ENCODE measurements at regions not wholly inside any gene's neighbourhood (a gene's known extent, or its start where the extent isn't known, plus 50 kb on each side); places are given as distances from the start of the nearest gene placed in this dataset.

GRCh38 chr5:3518051-3518450 is 77.6 kb upstream of the IRX1 start:
- Histone ChIP-seq H3K36me3 (ENCODE audit: control insufficient read depth in 2 of 3, insufficient read depth in 3 of 3, low read length in 3 of 3) (no peaks in the 10 kb centered on the region), H3K27me3 (ENCODE audit: control insufficient read depth, insufficient read depth, low read length) (no peaks in the 10 kb centered on the region), H3K27ac (ENCODE audit: low read depth in 2 of 2, low read length in 2 of 2) (no peak overlapping the region), H3K4me1 (ENCODE audit: control insufficient read depth in 2 of 3, insufficient read depth in 2 of 3, low read depth in 1 of 3, low read length in 3 of 3) (no peaks in the 10 kb centered on the region), H3K9ac (ENCODE audit: low read length in 3 of 3) (no peak overlapping the region), H3K9me3 (ENCODE audit: control insufficient read depth in 2 of 3, insufficient read depth in 1 of 3, low read length in 3 of 3) (no peaks in the 10 kb centered on the region), H3K4me3 (ENCODE audit: low read length in 3 of 3) (no peak overlapping the region)
- no peak for TF ChIP-seq CTCF (IDR thresholded peaks at IDR 0.05; ENCODE audit: borderline replicate concordance, extremely low read depth, insufficient read depth)
- FAIRE-seq (no peak), DNase-seq (no peak)
- intact Hi-C loops (cut with DNase I), result no loop called here

GRCh38 chr5:3517348-3517747 is 78.3 kb upstream of the IRX1 start:
- DNase-seq (peak in 3 of 5 donors; percentile 37 to 63 (median 53)), FAIRE-seq (no peak)
- Histone ChIP-seq H3K36me3 (ENCODE audit: control insufficient read depth in 2 of 3, insufficient read depth in 3 of 3, low read length in 3 of 3) (no peaks in the 10 kb centered on the region), H3K27ac (ENCODE audit: low read depth in 2 of 2, low read length in 2 of 2) (no peak overlapping the region), H3K9me3 (ENCODE audit: control insufficient read depth in 2 of 3, insufficient read depth in 1 of 3, low read length in 3 of 3) (no peaks in the 10 kb centered on the region), H3K4me1 (ENCODE audit: control insufficient read depth in 2 of 3, insufficient read depth in 2 of 3, low read depth in 1 of 3, low read length in 3 of 3) (no peaks in the 10 kb centered on the region), H3K27me3 (ENCODE audit: control insufficient read depth, insufficient read depth, low read length) (no peaks in the 10 kb centered on the region), H3K4me3 (ENCODE audit: low read length in 3 of 3) (no peak overlapping the region), H3K9ac (ENCODE audit: low read length in 3 of 3) (no peak overlapping the region)
- intact Hi-C loops (cut with DNase I), result no loop called here
- no peak for TF ChIP-seq CTCF (IDR thresholded peaks at IDR 0.05; ENCODE audit: borderline replicate concordance, extremely low read depth, insufficient read depth)

GRCh38 chr5:3512361-3513095 is 83.1 kb upstream of the IRX1 start:
- Histone ChIP-seq H3K4me1 (ENCODE audit: control insufficient read depth in 2 of 3, insufficient read depth in 2 of 3, low read depth in 1 of 3, low read length in 3 of 3) (no peaks in the 10 kb centered on the region), H3K4me3 (ENCODE audit: low read length in 3 of 3) (no peak overlapping the region), H3K9me3 (ENCODE audit: control insufficient read depth in 2 of 3, insufficient read depth in 1 of 3, low read length in 3 of 3) (peaks cover 0 to 12% (median 0%) of the 10 kb centered on the region in 3 donors), H3K36me3 (ENCODE audit: control insufficient read depth in 2 of 3, insufficient read depth in 3 of 3, low read length in 3 of 3) (no peaks in the 10 kb centered on the region), H3K9ac (ENCODE audit: low read length in 3 of 3) (no peak overlapping the region), H3K27me3 (ENCODE audit: control insufficient read depth, insufficient read depth, low read length) (no peaks in the 10 kb centered on the region), H3K27ac (ENCODE audit: low read depth in 2 of 2, low read length in 2 of 2) (no peak overlapping the region)
- no peak for TF ChIP-seq CTCF (IDR thresholded peaks at IDR 0.05; ENCODE audit: borderline replicate concordance, extremely low read depth, insufficient read depth)
- FAIRE-seq, result no peak
- peak in 2 of 5 donors; percentile 55 to 60 for DNase-seq
- intact Hi-C loops (cut with DNase I), result no loop called here
